NB4 (cell line): ENCODE measurements at regions not wholly inside any gene's neighbourhood (a gene's known extent, or its start where the extent isn't known, plus 50 kb on each side); places are given as distances from the start of the nearest gene placed in this dataset.

Experiments
- CTCF ChIP-seq: IDR thresholded peaks from one replicate; pipeline ENCODE4 v1.5.1; 2012; ENCODE audit warnings: low read depth, low read length
- POLR2A ChIP-seq: IDR thresholded peaks from 2 replicates; pipeline ENCODE4 v1.6.1; 2011; ENCODE audit warnings: mild to moderate bottlenecking; ENCODE audit not compliant: insufficient read length; ENCODE audit errors: extremely low read depth
- TF ChIP-seq, protein P1 (sequence below): IDR thresholded peaks from 2 replicates; pipeline ENCODE4 v1.6.1; 2011; ENCODE audit warnings: low read depth, low read length

DNA sequence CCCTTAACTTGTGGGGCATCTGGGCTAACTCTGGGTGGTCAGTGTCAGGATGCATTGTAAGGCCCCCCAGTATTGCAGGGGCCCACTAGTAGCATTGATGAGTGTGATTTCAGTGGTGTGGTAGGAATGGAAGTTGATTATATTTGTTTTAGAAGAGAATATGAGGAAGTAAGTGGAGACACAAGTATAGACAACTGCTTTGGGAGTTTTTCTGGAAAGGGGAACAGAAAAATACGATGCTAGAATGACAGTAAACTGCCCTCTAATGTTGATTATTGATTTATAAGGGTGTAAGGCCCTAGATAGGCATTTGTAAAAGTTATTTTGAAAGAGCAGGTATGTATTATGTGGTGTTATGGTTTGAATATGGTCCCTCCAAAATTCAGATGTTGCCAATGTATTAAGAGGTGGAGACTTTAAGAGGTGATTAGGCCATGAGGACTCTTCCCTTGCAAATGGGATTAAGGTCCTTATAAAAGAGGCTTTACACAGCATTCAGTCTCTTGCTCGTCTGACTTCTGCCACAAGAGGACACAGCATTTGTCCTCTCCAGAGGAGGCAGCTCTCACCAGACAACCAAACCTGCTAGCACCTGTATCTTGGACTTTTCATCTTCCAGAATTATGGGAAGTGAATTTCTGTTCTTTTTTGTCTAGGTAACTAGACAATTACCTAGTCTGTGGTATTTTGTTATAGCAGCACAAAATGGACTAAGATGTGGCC, 135.9 kb upstream of the DTNBP1 start:
- TF ChIP-seq CTCF = no peak
- TF ChIP-seq POLR2A = no peak
- TF ChIP-seq, protein P1, sequence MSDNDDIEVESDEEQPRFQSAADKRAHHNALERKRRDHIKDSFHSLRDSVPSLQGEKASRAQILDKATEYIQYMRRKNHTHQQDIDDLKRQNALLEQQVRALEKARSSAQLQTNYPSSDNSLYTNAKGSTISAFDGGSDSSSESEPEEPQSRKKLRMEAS = no peak
